ENCODE measurements at regions not wholly inside any gene's neighbourhood (a gene's known extent, or its start where the extent isn't known, plus 50 kb on each side); places are given as distances from the start of the nearest gene placed in this dataset.

- TF ChIP-seq CTCF (IDR thresholded peaks at IDR 0.05), result no peak
- TF ChIP-seq POLR2A (IDR thresholded peaks at IDR 0.05), result no peak
Observed at GRCh38 chr1:157302199-157302497, 164.0 kb upstream of the ETV3 start.

Measured in testis (tissue), 2 donors.